Inflammatory macrophage treated with lipopolysaccharide for 4 hours (primary cell): ENCODE measurements at regions not wholly inside any gene's neighbourhood (a gene's known extent, or its start where the extent isn't known, plus 50 kb on each side); places are given as distances from the start of the nearest gene placed in this dataset.

Source experiments
- DNase-seq: peaks from one replicate; pipeline ENCODE4 v3.0.0-alpha.2; 2020

DNA sequence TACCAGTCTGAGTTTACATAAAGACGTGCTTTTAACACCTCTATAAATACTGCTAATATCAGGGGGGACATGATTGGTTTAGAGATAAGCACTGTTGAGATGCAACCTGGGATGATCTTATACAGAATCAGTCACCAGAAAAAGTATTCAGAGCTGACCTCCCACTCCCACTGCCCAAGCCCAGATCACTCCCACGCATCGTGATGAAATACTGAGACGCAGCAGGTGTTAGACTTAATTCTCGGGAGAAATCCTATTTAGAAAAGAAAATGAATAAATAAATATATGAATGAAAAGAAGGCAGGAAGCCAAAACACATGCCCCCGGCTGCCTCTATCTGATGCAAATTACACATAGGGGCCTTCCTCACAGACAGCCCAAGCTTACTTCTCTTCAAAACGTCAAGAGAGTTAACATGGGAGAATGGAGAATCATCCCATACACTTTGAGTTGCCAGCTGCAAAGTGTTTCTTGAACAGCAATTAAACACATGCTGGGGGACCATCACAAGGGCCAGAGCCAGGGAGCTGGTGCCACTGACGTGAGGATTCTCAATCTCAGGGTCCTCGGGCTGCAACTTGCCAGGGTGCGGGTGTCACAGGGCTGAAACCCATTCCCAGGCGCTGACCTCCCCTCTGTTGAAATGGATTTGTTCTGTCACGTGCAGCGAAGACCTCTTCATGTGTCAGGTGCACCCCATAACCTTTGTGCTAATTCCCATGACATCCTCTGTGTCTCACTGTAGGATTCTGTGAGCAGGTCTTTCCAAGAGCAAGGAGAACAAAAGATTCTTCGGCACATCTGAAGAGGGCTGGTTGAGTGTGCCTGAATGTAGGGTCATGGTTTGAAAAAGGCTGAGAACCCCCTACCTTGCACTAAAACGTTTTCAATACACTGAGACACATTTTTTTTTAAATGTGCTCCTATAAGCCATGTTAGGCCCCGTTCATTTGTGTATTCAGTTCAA lies 764.2 kb upstream of the ARRDC4 start:
- DNase-seq: no peak

DNA sequence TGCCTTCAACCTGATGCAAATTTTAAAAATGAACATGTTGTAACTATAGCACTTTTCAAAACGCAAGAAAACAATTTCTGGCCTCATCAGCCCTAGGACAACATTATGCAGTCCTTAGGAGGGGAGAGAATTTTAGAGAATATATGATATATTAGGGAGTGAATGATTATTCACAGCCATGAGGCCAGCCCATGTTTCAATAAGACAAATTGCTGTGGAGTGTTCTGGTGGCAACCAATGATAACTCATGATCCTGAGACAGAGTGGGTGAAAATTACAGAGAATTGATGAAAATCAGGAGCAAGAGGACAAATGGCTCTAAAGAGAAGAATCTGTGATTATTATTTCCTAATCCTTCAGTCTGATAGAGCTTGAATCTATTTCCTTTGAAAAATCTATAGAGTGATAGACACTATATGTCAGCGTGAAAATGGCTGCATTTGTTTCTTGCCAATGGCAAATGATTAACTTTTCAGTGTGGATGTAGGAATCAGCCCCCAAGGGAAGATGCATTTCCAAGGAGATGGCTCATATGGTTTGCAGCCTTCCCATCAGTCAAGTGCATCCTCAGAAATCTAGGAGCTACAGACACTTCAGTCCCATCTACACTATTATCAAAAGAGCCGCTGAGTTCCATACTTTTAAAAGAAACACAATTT lies 761.0 kb upstream of the ARRDC4 start:
- DNase-seq: no peak

DNA sequence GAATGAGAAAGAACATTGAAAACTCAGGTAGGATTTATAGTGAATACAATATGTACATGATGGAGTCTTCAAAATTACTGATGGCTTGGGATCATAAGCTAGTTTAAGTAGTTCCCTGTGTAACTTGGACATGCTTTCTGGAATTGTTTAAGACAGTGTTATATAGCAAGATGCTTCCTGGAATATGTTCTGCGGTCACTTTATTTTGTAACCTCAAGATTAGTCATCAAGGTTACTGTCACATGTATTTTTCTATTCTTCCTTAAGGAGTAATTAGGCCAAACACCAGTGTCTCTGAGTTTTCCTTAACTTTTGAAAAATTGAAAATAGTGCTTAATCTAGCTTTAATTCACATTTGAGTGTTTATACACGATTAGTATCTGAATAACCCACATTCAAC lies 760.3 kb upstream of the ARRDC4 start:
- DNase-seq: no peak

DNA sequence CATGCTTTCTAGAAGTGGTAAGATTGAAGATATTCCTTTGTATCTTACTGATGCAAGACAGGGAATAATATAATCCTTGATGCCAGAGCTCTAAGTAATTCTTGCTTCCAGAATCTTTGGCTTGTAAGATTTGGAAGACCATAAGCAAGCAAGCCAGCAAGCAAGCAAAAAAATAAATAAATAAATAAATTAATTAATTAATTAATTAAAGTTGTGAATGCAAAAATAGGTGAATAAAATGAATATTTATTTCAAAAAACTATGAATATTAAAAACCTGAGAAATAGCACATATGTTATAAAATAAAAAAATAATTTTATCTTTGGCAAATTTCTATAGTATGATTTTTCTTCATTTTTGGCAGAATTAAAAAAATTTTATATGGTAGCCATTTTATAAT lies 750.2 kb upstream of the ARRDC4 start:
- no peak for DNase-seq

DNA sequence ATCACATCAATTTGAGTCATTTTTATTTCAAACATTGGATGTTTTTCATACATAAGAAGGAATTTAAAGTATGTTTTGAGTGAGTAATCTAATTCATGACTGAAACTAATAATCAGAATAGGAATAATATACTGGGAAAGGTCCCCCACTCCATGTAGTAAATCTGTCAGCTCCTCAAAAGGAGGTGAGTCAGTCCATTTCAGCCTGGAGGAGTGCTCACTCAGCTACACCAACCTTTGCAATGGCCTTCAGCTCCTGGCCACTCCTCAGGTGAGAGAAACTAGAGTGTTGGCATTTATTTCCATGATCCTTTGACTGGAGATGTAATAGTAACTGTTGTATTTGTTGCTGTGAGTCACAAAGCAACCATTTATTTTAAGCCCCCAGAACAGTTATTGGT lies 744.9 kb upstream of the ARRDC4 start:
- DNase-seq: no peak

DNA sequence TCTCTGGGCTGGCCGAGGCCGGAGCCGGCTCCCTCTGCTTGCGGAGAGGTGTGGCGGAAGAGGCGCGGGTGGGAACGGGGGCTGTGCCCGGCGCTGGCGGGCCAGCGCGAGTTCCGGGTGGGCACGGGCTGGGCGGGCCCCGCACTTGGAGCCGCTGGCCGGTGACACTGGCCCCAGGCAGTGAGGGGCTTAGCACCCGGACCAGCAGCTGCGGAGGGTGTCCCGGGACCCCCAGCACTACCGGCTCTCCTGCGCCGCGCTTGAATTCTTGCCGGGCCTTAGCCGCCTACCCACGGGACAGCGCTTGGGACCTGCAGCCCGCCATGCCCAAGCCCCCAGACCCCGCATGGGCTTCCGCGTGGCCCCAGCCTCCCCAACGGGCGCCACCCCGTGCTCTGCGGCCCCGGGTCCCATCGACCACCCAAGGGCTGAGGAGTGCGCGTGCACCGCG lies 736.3 kb upstream of the ARRDC4 start:
- no peak for DNase-seq

DNA sequence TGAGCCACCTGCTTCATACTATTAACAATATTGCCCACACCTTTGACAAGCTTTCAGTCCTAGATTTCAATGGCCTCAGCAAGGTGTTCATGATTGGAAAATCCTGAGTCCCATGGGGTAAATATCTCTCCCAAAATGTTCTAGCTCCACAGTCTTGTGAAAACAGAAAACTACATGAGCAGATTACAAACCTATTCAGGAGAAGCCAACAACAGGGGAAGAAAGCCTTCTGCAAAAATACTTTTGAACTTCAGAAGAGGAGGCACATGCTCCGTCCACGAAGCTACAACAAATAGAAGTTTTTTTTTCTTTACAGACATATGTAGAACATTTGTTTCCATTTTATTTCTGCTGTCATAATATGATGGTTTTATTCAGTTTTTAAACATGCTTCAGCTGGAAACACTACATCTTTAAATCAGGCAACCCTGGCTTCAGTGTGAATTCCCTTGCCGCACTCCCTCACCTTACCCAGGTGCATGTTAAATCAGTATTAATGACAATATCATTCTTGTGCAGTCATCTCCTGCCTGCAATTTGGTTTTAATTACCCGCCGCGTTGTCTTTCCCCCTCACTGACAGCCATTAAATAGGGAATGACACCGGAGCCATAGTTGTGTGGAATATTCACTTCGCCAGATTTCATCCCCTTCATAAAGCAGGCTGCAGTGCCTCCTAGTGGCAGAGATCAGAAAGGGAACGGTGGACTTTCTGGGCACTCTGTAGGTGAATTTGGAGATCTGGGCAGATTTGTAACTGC lies 725.5 kb upstream of the ARRDC4 start:
- peak; percentile 22 for DNase-seq

DNA sequence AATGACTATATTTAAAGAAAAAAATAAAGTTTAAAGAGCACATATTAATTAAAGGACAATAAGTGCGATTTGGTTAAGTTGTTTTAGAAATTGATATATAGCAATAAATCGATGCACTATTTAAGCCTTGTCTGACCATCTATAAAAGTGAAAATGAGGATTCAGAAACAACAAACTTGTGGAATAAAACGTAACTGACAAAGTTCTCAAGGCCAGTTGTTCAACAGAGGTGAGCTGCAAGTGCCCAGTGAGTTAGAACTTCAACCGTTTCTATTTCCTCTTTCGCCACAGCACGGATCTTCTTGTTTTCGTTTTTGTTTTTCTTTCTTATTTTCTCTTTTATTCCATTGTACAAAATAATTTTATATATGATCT lies 724.9 kb upstream of the ARRDC4 start:
- DNase-seq: no peak

DNA sequence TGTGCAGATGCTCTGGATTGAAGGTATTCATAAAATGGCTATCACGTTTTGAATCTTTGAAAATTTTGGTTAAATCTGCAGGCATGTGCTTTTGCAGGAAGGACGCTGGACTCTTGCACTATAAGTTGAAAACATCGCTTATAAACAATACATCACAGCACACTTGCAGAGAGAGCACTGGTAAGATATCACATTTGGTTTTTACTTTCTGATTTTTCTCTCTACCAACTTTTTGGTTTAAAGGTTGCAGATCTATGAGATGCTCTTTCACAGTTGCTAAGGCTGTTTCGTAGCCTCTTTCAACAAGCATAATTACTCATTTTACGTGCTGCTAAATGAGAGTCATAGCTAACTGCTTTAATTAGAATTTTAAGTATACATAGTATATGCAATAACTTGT lies 724.4 kb upstream of the ARRDC4 start:
- no peak for DNase-seq

DNA sequence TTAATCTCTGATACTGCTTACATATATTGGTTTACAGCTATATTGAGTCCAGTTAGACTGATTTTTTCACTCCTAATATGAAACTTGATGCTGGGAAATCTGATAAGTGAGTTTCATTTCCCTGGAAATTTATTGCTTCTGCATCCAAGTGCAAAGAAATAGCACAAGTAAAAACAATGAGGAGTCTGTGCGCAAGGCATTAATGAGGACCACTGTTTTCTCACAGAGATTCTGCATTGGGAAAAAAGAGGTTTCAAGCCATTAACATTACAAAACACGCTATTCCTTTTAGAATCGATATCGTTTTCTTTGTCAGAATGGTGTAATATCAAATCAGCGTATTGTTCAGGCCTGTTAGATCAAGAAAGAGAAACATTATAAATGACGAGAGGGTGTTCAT lies 723.3 kb upstream of the ARRDC4 start:
- no peak for DNase-seq

DNA sequence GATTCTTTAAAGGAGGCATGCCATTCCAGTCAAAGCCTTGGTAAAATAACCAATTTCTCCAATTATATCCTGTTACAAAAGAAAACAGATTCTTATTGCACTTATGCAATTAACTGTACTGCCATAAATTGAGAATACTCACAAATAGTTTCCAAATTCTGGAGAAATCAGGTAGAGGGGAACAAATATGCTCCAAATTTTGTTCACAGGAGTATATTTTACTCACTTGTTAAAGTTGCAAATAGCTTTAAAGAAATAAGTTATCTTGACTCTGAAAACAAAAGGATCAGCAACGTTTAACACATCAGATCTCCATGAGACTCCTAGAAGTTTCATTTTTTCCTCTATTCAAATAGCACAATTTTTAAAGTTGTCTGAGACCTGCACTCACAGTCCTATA lies 712.1 kb upstream of the ARRDC4 start:
- DNase-seq: no peak

DNA sequence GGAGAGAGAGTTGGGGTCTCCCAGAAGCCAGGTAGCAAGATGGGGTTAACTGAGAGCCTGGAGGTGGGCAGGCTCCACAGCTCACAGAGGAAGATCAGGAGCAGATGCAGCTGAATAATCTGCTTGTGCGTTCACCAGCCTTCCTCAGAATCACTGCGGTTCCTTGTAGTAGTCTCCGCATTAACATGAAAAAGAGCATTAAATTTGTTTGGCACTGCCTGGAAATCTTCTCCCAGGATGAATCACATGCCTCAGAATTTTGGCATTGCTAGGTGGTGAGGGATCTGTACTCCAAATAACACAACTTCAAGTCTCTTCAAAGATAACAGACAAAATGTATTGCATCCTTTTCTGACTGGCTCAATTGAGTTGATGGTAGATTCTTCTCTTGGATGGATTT lies 700.6 kb upstream of the ARRDC4 start:
- DNase-seq: no peak

DNA sequence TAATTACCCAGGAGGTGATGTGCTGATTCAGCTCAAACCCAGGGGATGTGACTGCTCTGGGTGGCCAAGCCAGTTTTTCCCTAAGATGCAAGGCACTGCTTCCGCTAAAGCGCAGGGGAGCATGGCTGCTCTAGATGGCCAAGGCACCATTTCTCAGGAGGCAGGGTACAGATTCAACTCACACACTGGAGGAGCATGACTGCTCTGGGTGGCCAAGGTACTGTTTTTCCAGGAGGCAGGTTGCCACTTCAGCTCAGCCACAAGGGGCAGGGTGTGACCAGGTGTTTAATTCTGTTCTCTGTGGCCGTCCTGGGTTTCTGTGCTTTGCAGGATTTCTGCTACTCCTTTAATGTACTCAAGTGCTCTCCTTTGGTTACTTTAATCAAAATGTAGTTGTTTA lies 659.3 kb upstream of the ARRDC4 start:
- no peak for DNase-seq

DNA sequence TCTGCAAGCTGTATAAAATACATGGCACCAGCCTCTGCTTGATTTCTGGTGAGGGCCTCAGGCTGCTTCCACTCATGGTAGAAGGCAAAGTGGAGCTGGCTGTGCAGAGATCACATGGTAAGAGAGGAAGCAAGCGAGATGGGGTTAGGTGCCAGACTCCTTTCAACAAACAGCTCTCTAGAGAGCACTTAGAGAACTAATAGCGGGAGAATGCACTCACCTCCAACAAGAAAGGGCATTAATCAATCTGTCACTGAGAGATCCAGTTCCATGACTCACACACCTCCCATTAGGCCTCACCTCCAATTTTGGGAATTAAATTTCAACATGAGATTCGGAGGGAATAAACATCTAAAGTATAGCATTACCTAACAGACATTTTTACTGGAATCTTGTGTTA lies 644.1 kb upstream of the ARRDC4 start:
- no peak for DNase-seq

DNA sequence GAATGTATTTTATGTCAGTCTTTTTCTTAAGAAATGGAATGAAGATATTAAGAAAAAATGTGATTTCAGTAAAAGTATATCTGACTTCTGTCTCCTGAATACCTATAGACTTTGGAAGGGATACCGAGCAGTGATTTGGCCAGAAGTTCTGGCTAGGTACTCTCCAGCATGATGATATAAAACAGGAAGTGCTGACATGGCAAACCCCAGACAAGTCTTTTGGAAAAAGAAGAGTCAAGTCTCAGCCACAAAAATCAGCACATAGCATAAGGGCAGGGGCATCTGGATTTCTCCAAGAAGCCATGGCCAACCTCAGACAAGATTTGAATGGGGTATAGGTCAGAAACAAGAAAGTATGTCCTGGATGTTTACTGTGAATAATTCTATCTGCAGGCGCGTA lies 643.3 kb upstream of the ARRDC4 start:
- no peak for DNase-seq

DNA sequence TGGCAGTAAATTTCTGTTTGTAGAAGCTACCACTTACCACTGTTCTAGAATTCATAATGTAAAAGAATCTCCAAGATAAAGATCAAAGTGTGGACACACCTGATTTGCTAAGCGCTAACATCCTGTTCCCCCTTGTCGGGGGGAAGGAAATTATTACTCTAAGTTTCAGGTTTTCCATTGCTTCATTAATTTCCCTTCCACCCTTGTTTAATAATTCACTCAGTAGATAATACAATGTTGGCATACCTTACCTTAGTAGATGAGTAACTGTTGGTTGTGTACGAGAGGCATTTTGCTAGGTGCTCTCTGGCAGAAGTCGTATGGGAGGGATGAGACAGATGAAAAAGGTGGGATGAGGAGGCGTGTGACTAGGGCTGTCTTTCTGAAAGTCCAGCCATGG lies 641.2 kb upstream of the ARRDC4 start:
- no peak for DNase-seq

DNA sequence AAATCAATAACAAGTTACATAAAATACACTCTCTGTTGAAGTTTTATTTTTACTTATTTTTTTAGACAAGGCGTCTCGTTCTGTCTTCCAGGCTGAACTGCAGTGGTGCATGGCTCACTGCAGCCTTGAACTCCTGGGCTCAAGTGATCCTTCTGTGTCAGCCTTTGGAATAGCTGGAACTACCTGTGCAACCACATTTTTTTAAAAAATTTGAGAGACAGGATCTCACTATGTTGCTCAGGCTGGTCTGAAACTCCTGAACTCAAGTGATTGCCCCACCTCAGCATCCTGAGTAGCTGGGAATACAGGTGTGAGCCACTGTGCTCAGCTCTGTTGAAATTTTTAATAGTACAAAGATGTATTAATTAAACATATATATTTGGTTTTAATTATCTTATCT lies 614.3 kb upstream of the ARRDC4 start:
- DNase-seq: no peak

DNA sequence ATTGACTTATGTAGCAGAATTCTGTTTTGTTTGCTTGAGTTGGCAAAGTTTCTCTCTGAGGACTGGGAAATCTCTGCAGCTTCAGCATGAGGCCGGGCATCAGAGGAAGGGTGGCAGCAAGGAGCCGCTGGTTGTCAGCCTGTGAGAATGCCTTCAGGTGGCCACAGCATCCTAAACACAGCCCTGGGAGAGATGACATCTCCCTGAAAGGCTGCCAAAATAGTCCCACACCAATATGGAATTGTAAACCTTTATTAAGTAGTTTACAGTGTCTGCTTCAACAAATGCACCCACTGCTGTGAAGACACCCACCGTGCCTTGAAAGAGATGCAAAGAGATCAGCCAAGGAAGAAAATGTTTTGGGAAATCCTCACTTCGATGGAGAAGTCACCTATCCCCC lies 609.7 kb upstream of the ARRDC4 start:
- DNase-seq: no peak

DNA sequence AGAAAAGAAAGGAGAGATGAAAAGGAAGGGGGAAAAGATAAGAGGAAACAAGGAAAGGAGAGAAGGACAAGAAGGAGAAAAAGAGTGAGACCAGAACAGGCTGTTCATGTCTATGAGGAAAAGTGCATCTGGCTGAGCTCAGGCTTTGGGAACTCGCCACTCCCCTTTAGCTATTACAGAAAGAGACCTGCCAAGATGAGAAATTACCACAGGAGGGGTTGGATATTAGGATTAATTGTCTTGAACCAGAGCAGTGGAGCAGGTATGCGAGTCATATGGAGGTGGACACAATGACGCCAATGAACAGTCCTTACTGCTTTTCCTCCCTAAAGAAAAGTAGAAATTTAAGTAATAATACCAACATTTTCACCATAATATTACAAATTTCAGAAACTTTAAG lies 577.0 kb upstream of the ARRDC4 start:
- DNase-seq: no peak

DNA sequence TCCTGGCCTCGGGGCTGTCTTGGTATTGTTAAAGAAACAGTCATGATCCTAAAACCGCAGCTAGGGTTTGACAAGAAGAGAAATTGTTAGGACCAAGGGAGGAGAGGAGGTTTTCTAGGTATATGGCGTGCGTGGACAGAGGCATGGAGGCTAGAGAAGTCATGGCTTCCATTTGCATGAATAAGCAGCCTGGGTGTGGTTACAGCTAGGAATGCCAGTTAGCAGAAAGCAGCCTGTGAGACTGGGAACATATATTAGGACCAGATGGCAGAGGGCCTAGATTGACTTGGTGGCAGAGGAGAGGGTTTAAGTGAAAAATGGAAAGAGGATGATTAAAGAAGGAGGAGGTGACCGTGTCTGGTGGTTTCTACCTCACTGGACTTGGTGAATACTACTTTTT lies 573.6 kb upstream of the ARRDC4 start:
- DNase-seq: no peak

DNA sequence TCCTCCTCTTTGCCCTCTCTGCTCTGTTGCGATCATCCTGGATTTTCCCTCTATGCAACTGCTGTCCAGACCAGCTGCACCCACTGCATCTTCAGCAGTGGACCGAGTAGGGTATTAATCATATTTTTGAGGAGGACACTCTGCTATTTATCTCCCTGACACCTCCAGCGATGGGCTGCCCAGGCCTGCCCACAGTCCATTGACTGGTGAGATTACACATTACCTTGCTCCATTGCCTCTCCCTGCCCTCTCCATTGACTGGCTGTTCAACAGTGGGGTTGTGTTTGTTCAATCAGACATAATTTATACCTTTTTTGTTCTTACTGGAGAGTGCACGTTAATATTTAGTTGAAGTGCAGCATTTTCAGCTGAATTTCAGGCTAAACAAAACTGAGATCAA lies 559.3 kb upstream of the ARRDC4 start:
- DNase-seq: no peak

DNA sequence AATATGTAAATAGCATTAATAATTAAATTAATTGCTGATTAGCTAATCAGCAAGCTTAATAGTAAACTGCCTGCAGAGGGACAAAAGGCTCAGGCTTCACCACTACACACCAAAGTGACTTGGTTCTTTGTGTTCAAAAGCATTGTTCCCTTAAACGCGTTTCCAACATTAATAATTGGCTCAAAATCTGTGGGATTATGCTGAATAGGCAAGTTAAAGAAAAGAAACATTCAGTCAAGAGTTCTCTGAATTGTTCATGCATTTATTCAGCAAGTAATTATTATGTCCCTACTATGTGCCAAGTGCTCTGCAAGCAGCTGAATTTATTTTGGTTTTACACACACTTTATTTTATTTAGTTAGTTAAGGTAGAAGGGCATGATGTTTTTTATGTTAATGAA lies 558.5 kb upstream of the ARRDC4 start:
- no peak for DNase-seq

DNA sequence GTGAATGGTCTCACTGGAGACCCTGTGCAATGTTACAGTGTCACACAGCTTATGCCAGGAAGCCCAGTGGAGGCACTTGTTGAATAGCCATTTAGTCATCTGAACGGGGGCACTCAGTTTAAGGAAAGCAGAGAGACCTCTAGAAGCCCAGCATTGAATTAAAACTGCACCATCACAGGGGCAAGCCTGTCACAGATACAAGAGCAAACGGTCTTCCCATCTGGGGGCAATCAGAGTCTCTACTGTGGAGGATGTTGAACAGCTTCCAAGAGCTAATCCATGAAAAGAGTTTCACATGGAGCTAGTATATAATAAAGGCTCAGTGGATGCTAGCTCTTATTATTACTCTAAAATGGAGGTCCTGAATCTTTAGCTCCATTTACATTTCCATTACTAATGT lies 553.7 kb upstream of the ARRDC4 start:
- no peak for DNase-seq
